Urinary bladder (tissue), 3 donors: ENCODE measurements at regions not wholly inside any gene's neighbourhood (a gene's known extent, or its start where the extent isn't known, plus 50 kb on each side); places are given as distances from the start of the nearest gene placed in this dataset.

Experiments used
- DNase-seq: peaks from one replicate; pipeline ENCODE4 v3.0.0-alpha.2; 2015; ENCODE audit errors: extremely low spot score
- H3K27ac ChIP-seq: one replicate; pipeline ENCODE4 v1.5.1; 2013; ENCODE audit warnings: low read depth, mild to moderate bottlenecking, moderate library complexity
- H3K36me3 ChIP-seq: one replicate; pipeline ENCODE4 v1.6.1; 2013; ENCODE audit warnings: mild to moderate bottlenecking, moderate library complexity; ENCODE audit not compliant: insufficient read depth
- H3K4me1 ChIP-seq: one replicate; pipeline ENCODE4 v1.6.1; 2013; ENCODE audit warnings: mild to moderate bottlenecking, moderate library complexity; ENCODE audit not compliant: insufficient read depth
- H3K4me3 ChIP-seq: one replicate; pipeline ENCODE4 v1.5.1; 2013; ENCODE audit warnings: low read depth, low read length
- WGBS: extraction: QIAGEN DNeasy Blood & Tissue Kit; methylation state at CpG from one replicate; pipeline ENCODE4 v1.1.7; 2013; 5-methylcytosine and 5-hydroxymethylcytosine counted together
- donor health status: healthy with polysubstance abuse.
- donor health status: healthy.

DNA sequence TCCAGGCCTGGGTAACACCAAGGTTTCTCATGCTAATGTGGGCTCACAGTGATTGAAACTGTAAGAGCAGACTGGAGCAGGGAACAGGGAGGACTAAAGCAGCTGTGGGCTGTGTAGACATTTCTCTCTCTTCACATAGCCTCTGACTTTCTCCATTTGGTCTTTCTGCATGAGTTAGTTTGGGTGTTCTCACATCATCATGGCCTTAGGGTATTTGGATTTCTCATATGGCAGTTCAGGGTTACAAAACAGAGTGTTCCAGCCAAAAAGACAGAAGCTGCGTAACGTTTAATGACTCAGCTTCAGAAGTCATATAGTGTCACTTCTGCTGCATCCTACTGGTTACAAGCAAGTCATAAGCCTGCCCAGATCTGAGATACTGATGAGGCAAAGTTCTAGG, 52.0 kb upstream of the OSBPL8 start:
- H3K4me1 ChIP-seq = no peaks in the 10 kb centered on the region
- no peaks in the 10 kb centered on the region for H3K36me3 ChIP-seq
- no peak overlapping the region for H3K27ac ChIP-seq
- WGBS = 59% methylated on average over 2 of the region's 2 CpGs
- no peak for DNase-seq
- no peak overlapping the region for H3K4me3 ChIP-seq

DNA sequence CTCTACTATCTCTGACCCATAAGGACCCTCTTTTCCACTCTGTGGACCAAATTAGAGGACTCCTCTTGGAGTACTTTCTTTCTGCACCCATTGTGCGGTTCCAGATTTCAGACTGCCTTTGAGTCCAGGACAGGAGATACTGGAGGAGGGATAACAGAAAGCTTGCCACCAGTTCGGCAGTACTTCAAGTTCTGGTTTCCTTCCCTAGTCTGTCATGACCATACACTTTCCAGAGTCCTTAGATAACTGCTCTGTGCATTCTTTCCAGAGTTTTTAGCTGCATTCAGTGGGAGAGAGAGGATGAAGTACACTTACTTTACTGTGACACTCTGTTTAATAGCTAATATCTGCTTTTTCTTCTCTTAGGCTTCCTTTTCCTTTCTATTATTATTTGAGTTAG, 54.8 kb upstream of the OSBPL8 start:
- WGBS = 65% methylated on average over 2 of the region's 2 CpGs
- no peak overlapping the region for H3K27ac ChIP-seq
- H3K4me1 ChIP-seq = no peaks in the 10 kb centered on the region
- no peak overlapping the region for H3K4me3 ChIP-seq
- DNase-seq = no peak
- no peaks in the 10 kb centered on the region for H3K36me3 ChIP-seq

DNA sequence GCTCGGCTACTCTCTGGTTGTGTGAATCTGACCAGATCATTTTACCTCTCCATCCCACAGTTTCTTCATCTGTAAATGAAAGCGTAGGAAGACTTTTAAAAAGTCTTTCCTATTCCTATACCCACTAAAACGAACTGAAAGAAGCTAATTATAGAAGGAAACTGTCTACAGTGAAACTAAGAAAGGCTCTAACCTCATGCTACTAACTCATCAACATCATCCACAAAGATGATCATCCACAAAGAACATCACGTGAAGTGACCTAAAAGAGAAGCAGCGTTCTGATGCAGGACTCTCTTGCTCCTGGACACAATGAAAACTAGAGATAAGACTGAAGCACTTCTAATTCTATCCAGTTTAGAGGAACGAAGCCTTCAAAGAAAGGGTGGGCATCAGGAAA, 58.5 kb upstream of the OSBPL8 start:
- Histone ChIP-seq H3K4me3 (no peak overlapping the region), H3K36me3 (no peaks in the 10 kb centered on the region), H3K4me1 (no peaks in the 10 kb centered on the region), H3K27ac (no peak overlapping the region)
- 90% methylated on average over 6 of the region's 6 CpGs for WGBS
- no peak for DNase-seq

DNA sequence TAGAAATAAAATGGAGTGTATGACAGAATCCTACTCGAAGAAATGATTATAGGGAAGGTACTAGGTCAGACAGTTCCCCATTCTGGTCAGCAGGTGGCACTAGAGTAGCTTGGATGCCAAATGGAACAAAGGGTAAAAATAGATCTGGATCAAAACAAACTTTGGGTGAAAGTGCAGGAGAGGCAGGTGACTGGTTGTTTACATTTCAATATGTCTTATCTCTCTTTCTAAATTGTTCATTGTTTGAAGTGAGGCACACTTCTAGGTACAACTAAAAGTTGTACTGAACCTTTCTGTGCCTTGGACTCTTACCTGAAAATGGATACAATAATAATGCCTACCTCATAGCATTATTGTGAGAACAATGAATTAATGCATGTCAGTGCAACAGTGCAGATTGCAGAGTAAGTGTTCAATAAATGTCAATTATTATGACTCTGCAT, 62.0 kb upstream of the OSBPL8 start:
- no peaks in the 10 kb centered on the region for H3K4me1 ChIP-seq
- DNase-seq = peak; percentile 25
- H3K4me3 ChIP-seq = no peak overlapping the region
- WGBS = 3% methylated on average over 1 of the region's 1 CpG
- H3K36me3 ChIP-seq = no peaks in the 10 kb centered on the region
- H3K27ac ChIP-seq = no peak overlapping the region

DNA sequence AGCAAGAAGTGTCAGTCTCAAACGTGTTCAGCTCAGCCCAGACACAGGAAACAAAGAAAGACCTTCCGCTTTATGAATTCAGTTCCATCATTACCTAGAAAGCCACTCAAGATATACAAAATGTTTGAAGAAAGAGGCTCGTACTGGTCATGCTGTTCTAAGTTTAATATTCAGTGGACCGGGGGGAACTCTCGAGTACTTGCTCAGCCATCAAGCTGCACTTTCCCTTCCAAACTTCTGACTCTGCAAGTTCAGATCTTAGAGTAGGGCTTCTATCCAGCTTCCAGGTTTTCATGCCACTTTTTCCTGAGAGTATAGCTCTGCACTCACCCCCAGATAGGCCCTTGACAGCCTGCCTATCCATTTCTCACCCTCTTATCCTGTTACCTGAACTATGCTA, 62.8 kb upstream of the OSBPL8 start:
- Histone ChIP-seq H3K36me3 (no peaks in the 10 kb centered on the region), H3K4me3 (no peak overlapping the region), H3K27ac (no peak overlapping the region), H3K4me1 (no peaks in the 10 kb centered on the region)
- 75% methylated on average over 5 of the region's 5 CpGs for WGBS
- DNase-seq = no peak

DNA sequence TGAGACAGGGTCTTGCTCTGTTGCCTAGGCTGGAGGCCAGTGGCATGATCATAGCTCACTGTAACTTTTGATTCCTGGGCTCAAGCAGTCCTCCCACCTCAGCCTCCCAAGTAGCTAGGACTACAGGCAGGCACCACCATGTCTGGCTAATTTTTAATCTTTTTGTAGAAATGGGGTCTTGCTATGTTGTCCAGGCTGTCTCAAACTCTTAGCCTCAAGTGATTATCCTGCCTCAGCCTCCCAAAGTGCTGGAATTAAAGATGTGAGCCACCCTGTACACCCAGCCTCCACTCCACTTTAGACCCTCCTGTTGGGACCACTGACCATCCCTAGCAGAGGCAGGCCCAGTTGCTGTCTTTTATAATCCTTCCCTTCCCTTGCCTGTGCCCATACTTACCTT, 63.3 kb upstream of the OSBPL8 start:
- Histone ChIP-seq H3K27ac (no peak overlapping the region), H3K4me1 (no peaks in the 10 kb centered on the region), H3K4me3 (no peak overlapping the region), H3K36me3 (no peaks in the 10 kb centered on the region)
- DNase-seq = no peak

DNA sequence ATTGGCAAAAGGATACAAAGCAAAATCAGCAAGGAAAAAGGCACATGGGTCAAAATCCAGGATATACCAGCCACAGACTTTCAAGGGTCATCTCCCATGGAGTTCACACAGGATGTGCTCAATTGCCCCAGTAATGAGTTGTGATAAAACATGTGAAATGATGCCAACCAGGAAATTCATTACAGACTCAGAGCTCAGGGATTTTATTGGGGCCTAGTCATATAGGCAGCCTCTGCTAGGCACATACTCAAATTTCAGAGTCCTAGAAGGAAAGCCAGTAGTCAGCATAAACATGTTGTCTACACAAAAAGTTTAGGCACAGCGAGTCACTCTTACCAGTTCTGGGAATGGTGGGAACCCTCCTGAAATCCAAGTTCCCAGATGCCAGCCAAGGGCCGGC, 64.4 kb upstream of the OSBPL8 start:
- no peaks in the 10 kb centered on the region for H3K4me1 ChIP-seq
- no peak for DNase-seq
- H3K36me3 ChIP-seq = no peaks in the 10 kb centered on the region
- H3K27ac ChIP-seq = no peak overlapping the region
- no peak overlapping the region for H3K4me3 ChIP-seq
- WGBS = 83% methylated on average over 2 of the region's 2 CpGs

DNA sequence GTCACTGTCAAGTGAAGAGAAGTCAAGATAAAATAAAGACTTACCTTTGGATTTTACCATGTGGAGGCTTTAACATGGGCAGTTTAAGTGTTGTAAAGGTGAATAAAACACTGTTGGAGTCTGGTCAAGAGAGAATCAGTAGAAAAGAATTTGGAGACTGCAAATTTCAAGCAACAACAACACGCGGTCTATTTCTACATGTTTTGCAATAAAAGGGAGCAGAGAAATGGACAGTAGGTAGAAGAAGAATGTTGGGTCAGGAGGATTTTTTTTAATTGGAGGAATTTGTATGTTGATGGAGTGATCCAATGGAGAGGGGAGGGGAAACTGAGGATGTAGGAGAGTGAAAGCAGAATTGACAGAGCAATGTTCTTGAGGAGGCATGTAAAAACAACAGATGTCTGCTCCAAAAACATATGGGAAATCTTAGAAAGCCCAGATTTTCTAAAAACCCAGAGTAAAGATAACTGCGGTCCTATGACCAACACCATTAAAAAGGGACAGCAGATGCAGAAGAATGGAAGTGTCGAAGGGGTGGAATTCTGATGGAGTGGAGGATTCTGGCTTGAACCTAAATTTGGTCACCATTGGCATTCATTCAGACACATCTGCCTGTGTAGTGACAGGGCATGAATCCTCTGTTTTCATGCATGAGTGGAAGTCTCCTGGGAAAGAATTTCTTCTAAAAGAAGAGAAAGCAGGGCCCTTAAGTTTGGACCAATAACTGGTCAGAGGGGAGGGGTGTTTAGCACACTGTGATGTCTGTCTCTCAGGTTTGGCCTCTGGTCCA, 68.0 kb upstream of the OSBPL8 start:
- 74% methylated on average over 4 of the region's 4 CpGs for WGBS
- Histone ChIP-seq H3K36me3 (no peaks in the 10 kb centered on the region), H3K4me1 (no peaks in the 10 kb centered on the region), H3K27ac (no peak overlapping the region), H3K4me3 (no peak overlapping the region)
- DNase-seq = no peak

DNA sequence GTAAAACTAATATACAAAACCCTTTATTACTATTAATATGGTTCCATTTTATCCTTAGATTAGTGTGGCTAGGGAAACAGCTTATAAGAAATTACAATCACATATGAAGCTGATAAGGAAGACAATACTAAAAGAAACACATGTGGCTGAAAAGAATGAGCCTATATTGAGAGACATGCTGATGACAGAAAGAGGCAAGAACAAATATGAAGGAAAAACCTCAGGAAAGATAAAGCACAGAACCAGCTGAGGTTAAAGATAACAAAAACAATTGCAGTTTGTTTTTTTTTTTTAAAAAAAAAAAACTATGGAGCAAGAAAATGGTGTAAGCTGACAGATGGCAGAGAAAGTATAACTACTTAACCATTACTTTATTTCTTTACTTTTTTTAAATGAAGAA, 69.2 kb upstream of the OSBPL8 start:
- Histone ChIP-seq H3K27ac (no peak overlapping the region), H3K4me3 (no peak overlapping the region), H3K36me3 (no peaks in the 10 kb centered on the region), H3K4me1 (no peaks in the 10 kb centered on the region)
- DNase-seq = no peak

DNA sequence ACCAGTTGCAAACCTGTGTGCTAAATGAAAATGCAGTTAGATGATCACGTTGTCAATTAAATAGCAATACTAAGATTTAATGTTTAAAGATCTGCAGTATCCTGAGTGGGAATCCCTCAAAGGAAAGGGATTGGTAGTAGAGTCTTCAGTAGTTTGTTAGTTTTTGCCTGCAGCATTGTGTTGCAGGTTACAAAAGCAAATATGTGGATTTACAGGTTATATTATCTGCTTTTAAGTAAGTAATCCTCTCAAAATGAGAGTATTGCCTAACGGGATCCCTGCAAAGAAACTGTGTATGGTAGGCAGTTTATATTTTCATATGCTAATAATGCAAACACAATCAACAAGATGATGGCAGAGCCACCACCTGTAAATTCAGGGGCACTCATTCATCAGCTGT, 72.2 kb upstream of the OSBPL8 start:
- no peaks in the 10 kb centered on the region for H3K4me1 ChIP-seq
- 68% methylated on average over 2 of the region's 2 CpGs for WGBS
- H3K4me3 ChIP-seq = no peak overlapping the region
- no peak for DNase-seq
- no peaks in the 10 kb centered on the region for H3K36me3 ChIP-seq
- no peak overlapping the region for H3K27ac ChIP-seq

DNA sequence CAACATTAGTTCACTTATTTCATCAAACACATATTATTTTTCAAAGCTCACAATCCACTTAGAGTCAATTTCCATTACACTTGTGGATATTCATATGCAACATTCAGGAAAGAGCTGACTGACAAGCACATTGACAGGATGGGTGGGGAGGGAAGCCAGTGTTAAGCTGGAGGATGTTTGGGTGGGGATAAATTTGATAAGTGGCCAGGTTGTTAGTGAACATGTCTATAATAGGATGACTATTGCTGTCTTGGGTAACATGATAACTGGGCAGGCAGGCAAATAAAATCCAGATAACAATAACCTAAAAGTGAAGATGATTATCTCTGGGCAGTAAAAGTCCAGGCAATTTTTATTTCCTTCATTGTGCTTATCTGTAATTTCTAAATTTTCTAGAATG, 73.8 kb upstream of the OSBPL8 start:
- Histone ChIP-seq H3K27ac (no peak overlapping the region), H3K36me3 (no peaks in the 10 kb centered on the region), H3K4me1 (no peaks in the 10 kb centered on the region), H3K4me3 (no peak overlapping the region)
- DNase-seq = no peak

DNA sequence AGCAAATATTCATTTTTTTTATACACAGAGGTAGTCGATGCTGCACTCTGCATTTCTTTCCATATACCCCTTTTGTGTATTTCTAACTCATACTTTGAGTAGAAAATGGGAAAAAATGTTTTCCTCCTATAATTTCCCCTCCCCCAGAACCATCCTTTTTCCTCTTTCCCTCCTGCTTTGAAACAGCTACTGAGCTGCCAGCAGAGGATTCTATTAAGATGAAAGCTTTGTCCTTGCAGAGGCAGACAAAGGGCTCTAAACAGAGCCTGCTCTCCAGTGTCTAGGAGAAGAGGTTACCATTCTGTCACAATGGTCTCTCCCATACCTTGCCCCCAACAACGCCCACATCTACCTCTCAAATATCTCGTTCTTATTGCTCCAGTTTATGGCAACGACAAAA, 74.6 kb upstream of the OSBPL8 start:
- WGBS = 79% methylated on average over 4 of the region's 4 CpGs
- no peak overlapping the region for H3K4me3 ChIP-seq
- no peaks in the 10 kb centered on the region for H3K36me3 ChIP-seq
- H3K4me1 ChIP-seq = no peaks in the 10 kb centered on the region
- H3K27ac ChIP-seq = no peak overlapping the region
- DNase-seq = no peak

DNA sequence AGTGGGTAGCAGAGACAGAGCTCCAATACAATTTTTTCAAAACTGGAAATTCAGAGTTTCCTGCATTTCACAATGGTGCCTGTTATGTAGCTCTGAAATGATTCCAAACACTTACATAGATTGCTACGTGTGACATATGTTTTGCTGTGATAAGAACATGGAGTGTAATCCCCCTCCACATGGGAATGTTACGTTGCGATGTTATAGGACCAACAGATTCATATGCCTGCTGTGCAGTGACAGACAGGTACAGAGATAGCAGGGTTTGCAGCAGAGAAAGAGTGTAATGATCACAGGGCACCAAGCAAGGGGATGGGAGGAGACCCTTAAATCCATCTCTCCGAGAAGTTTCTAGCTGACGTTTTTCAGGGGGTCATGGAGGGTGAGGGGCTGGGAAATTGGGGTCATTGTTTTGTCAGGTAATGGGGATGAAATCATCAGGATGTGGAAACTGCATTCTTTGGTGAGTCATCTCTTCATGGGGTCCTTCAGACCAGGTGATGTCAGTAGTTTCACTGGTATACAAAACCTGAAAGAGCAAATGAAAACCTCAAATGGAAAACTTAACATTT, 76.6 kb upstream of the OSBPL8 start:
- no peaks in the 10 kb centered on the region for H3K4me1 ChIP-seq
- H3K27ac ChIP-seq = no peak overlapping the region
- H3K4me3 ChIP-seq = no peak overlapping the region
- H3K36me3 ChIP-seq = no peaks in the 10 kb centered on the region
- 75% methylated on average over 5 of the region's 5 CpGs for WGBS
- DNase-seq = no peak

DNA sequence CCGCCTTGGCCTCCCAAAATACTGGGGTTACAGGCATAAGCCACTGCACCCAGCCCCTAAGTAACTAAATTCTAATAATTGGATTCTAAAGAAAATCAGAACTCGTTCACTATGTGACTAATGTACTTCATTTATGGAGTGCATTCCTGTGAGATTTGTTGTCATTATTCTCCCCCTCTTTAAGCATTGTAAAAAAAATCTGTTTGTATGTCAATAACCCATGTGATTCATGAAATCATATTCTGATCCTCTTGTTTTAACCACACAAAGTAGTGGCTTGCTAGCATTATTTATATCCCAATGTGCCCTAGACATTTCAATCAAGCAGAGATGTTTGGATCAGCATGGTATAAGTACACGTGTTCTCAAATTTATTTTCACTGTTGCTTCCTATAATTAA, 78.2 kb upstream of the OSBPL8 start:
- no peak for DNase-seq
- WGBS = 80% methylated on average over 3 of the region's 3 CpGs
- no peaks in the 10 kb centered on the region for H3K36me3 ChIP-seq
- no peaks in the 10 kb centered on the region for H3K4me1 ChIP-seq
- no peak overlapping the region for H3K27ac ChIP-seq
- H3K4me3 ChIP-seq = no peak overlapping the region

DNA sequence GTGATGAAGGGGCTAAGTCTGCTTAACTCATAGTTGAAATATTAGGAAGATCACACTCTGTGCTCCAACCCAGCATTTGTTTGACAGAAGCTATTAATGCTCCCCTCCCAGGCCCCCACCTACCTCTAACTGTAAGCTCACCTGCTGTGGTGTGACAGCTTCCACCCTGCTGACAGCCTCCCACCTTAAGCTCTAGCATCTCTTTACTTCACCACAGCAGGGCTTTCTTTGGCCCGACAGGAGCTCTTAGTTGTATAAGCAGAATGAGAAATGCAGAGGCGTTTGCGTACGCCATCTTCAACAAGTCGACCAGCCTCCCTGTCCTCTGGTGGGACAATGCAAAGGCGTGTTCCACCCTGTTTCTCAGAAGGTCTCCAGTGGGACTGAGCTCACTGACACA, 80.1 kb upstream of the OSBPL8 start:
- no peak for DNase-seq
- no peak overlapping the region for H3K27ac ChIP-seq
- H3K36me3 ChIP-seq = no peaks in the 10 kb centered on the region
- H3K4me1 ChIP-seq = no peaks in the 10 kb centered on the region
- WGBS = 93% methylated on average over 6 of the region's 6 CpGs
- H3K4me3 ChIP-seq = no peak overlapping the region
